HS-5 (cell line): ENCODE measurements at regions not wholly inside any gene's neighbourhood (a gene's known extent, or its start where the extent isn't known, plus 50 kb on each side); places are given as distances from the start of the nearest gene placed in this dataset.
"Not testable (repeated sequence)": the region's sequence is repeated elsewhere in the genome, so short reads cannot be mapped to it uniquely, and the experiment has no call there.

Source experiments
- DNase-seq: peaks from one replicate; pipeline ENCODE4 v3.0.0-alpha.2; 2012; ENCODE audit warnings: low read depth

- DNase-seq = not testable (repeated sequence)
These were observed 53.3 kb upstream of the NID2 start for GRCh38 chr14:52122163-52122562.

GRCh38 chr14:52121441-52121840 is 52.6 kb upstream of the NID2 start:
- no peak for DNase-seq

- no peak for DNase-seq
These were observed 50.2 kb upstream of the NID2 start for GRCh38 chr14:52119030-52119429.
